ENCODE measurements at regions not wholly inside any gene's neighbourhood (a gene's known extent, or its start where the extent isn't known, plus 50 kb on each side); places are given as distances from the start of the nearest gene placed in this dataset.

- no peaks in the 10 kb centered on the region for H4K20me1 ChIP-seq (ENCODE audit: control insufficient read depth, insufficient read depth, insufficient read length)
- H3K79me1 ChIP-seq (ENCODE audit: insufficient read depth, low read depth, low read length, poor library complexity, severe bottlenecking) = no peaks in the 10 kb centered on the region
These were observed 316.9 kb downstream of the QKI start for GRCh38 chr6:163731215-163732013.

More at GRCh38 chr6:163731215-163732013, 316.9 kb downstream of the QKI start:
- DNase-seq = no peak
- Histone ChIP-seq H2BK5ac (ENCODE audit: insufficient read length, low read length) (no peak overlapping the region), H3K9me3 (ENCODE audit: control insufficient read depth, low read depth, low read length) (no peaks in the 10 kb centered on the region), H2BK20ac (ENCODE audit: low read depth, low read length, poor library complexity, severe bottlenecking) (no peak overlapping the region), H2BK120ac (ENCODE audit: low read depth, low read length, poor library complexity, severe bottlenecking) (no peak overlapping the region), H3K27me3 (ENCODE audit: insufficient read depth, low read length) (no peaks in the 10 kb centered on the region), H2AK5ac (ENCODE audit: insufficient read length, low read length) (no peak overlapping the region), H2BK12ac (ENCODE audit: insufficient read length, low read depth, low read length) (no peak overlapping the region), H3K4ac (ENCODE audit: low read depth, low read length) (no peak overlapping the region), H3K4me2 (ENCODE audit: insufficient read depth, insufficient read length, low read length) (no peak overlapping the region), H3K9ac (ENCODE audit: extremely low read depth, insufficient read length, low read length) (no peak overlapping the region), H3K18ac (ENCODE audit: insufficient read length, low read depth, low read length) (no peak overlapping the region), H3K4me1 (ENCODE audit: insufficient read depth, low read length) (no peaks in the 10 kb centered on the region), H3K23ac (ENCODE audit: insufficient read length, low read depth, low read length) (no peak overlapping the region), H2AFZ (ENCODE audit: low read length) (no peak overlapping the region), H3K56ac (ENCODE audit: insufficient read length, low read depth, low read length) (no peak overlapping the region), H4K5ac (ENCODE audit: insufficient read length, low read depth, low read length) (no peak overlapping the region), H2BK15ac (ENCODE audit: low read depth, low read length) (no peak overlapping the region), H3K79me2 (ENCODE audit: insufficient read depth, low read length) (no peaks in the 10 kb centered on the region), H4K8ac (replicated peaks; ENCODE audit: insufficient read length, low read depth, low read length) (no peak overlapping the region), H3K27ac (ENCODE audit: insufficient read length, low read depth, low read length) (no peak overlapping the region), H3T11ph (ENCODE audit: low read length) (no peak overlapping the region), H3K23me2 (ENCODE audit: insufficient read length, low read depth, low read length, poor library complexity, severe bottlenecking) (no peaks in the 10 kb centered on the region), H4K91ac (ENCODE audit: insufficient read length, low read depth, low read length) (no peak overlapping the region), H3K14ac (ENCODE audit: insufficient read depth, low read length) (no peak overlapping the region)
- Mint-ChIP-seq H3K9me3 (no peaks in the 10 kb centered on the region), H3K36me3 (ENCODE audit: insufficient read depth in 1 of 3, low read depth in 3 of 3) (no peaks in the 10 kb centered on the region), H3K27ac (no peak overlapping the region), H3K4me3 (no peak overlapping the region), H3K27me3 (ENCODE audit: low read depth) (no peaks in the 10 kb centered on the region), H3K4me1 (peaks cover 0 to 3% of the 10 kb centered on the region in 2 experiments; a peak in 2 of 4 replicates)
- TF ChIP-seq CTCF (conservative IDR thresholded peaks at IDR 0.05) = no peak
- no CpG with 5 or more reads among the region's 10 CpGs for WGBS (ENCODE audit: extremely low coverage, insufficient read length, low lambda C conversion rate)

Data from H9 (cell line).